Central memory CD8-positive, alpha-beta T cell (primary cell): ENCODE measurements at regions not wholly inside any gene's neighbourhood (a gene's known extent, or its start where the extent isn't known, plus 50 kb on each side); places are given as distances from the start of the nearest gene placed in this dataset.

Experiments
- ATAC-seq: fragments of 150-1000 bp; cut with Tn5 transposase; replicated peaks from 2 replicates; pipeline ENCODE4 v1.10.0; 2022; ENCODE audit warnings: mild to moderate bottlenecking, moderate FRiP score, moderate number of reproducible peaks; ENCODE audit not compliant: poor library complexity, severe bottlenecking; ENCODE audit errors: extremely low read depth
- DNase-seq, 2 donors: peaks; one replicate each; pipeline ENCODE4 v3.0.0; 2021; ENCODE audit warnings: low spot score in 2 of 2
- H3K27ac Mint-ChIP-seq: one replicate; pipeline ENCODE4 v1.8.0; 2022; ENCODE audit warnings: low read depth, mild to moderate bottlenecking, moderate library complexity, mixed read lengths
- H3K27me3 Mint-ChIP-seq: one replicate; pipeline ENCODE4 v1.8.0; 2022; ENCODE audit warnings: mixed read lengths
- H3K36me3 Mint-ChIP-seq: one replicate; pipeline ENCODE4 v1.8.0; 2022; ENCODE audit warnings: mild to moderate bottlenecking, moderate library complexity, mixed read lengths; ENCODE audit not compliant: insufficient read depth
- H3K4me1 Mint-ChIP-seq: one replicate; pipeline ENCODE4 v1.8.0; 2022; ENCODE audit warnings: mixed read lengths
- H3K4me3 Mint-ChIP-seq: one replicate; pipeline ENCODE4 v1.8.0; 2022; ENCODE audit warnings: mild to moderate bottlenecking, moderate library complexity, mixed read lengths
- H3K9me3 Mint-ChIP-seq: one replicate; pipeline ENCODE4 v1.8.0; 2022; ENCODE audit warnings: mixed read lengths

- Mint-ChIP-seq H3K27ac (no peak overlapping the region), H3K4me1 (no peaks in the 10 kb centered on the region), H3K27me3 (no peaks in the 10 kb centered on the region), H3K9me3 (no peaks in the 10 kb centered on the region), H3K36me3 (no peaks in the 10 kb centered on the region), H3K4me3 (no peak overlapping the region)
- DNase-seq (no peak), ATAC-seq (no peak)
Observed at GRCh38 chrX:14476205-14476604, 53.1 kb upstream of the GLRA2 start.

DNA sequence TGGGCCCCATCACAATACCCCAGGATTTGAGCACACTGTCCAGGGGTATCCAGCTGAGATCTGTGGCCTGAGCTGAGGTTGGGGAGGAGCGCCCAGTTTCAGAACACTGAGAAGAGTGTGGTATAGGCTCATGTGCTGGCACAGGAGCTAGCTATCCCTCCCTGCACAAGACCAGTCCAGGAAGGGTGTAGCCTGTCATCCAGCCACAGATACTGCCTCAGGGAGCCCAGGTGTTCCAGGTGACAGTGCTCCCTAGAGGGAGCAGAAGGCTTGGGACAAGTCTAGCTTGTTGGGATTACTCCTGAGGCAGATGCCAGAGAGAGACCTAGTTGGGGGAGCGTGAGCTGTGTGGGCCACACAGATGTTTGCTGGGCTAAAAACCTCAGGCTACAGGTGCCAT, 79.6 kb upstream of the GLRA2 start:
- ATAC-seq (no peak), DNase-seq (no peak)
- no peak overlapping the region for H3K4me3 Mint-ChIP-seq
- H3K4me1 Mint-ChIP-seq, result no peaks in the 10 kb centered on the region
- peaks cover 19% of the 10 kb centered on the region for H3K27me3 Mint-ChIP-seq
- H3K27ac Mint-ChIP-seq, result no peak overlapping the region
- no peaks in the 10 kb centered on the region for H3K36me3 Mint-ChIP-seq
- no peaks in the 10 kb centered on the region for H3K9me3 Mint-ChIP-seq

GRCh38 chrX:14448406-14448805, 80.9 kb upstream of the GLRA2 start:
- no peak for ATAC-seq

GRCh38 chrX:14440106-14440505, 89.2 kb upstream of the GLRA2 start:
- Mint-ChIP-seq H3K4me1 (no peaks in the 10 kb centered on the region), H3K27me3 (peaks cover 20% of the 10 kb centered on the region), H3K4me3 (no peak overlapping the region), H3K36me3 (no peaks in the 10 kb centered on the region), H3K9me3 (no peaks in the 10 kb centered on the region), H3K27ac (no peak overlapping the region)
- ATAC-seq (no peak), DNase-seq (no peak)

More at GRCh38 chrX:14448406-14448805, 80.9 kb upstream of the GLRA2 start:
- H3K27ac Mint-ChIP-seq, result no peak overlapping the region
- no peak overlapping the region for H3K4me3 Mint-ChIP-seq
- H3K9me3 Mint-ChIP-seq, result no peaks in the 10 kb centered on the region
- DNase-seq, result no peak
- peaks cover 19% of the 10 kb centered on the region for H3K27me3 Mint-ChIP-seq
- H3K4me1 Mint-ChIP-seq, result no peaks in the 10 kb centered on the region
- no peaks in the 10 kb centered on the region for H3K36me3 Mint-ChIP-seq

GRCh38 chrX:14427614-14428013, 101.7 kb upstream of the GLRA2 start:
- Mint-ChIP-seq H3K27ac (no peak overlapping the region), H3K9me3 (peaks cover 6% of the 10 kb centered on the region), H3K27me3 (no peaks in the 10 kb centered on the region), H3K36me3 (no peaks in the 10 kb centered on the region), H3K4me1 (no peaks in the 10 kb centered on the region), H3K4me3 (no peak overlapping the region)
- ATAC-seq (no peak), DNase-seq (no peak)

DNA sequence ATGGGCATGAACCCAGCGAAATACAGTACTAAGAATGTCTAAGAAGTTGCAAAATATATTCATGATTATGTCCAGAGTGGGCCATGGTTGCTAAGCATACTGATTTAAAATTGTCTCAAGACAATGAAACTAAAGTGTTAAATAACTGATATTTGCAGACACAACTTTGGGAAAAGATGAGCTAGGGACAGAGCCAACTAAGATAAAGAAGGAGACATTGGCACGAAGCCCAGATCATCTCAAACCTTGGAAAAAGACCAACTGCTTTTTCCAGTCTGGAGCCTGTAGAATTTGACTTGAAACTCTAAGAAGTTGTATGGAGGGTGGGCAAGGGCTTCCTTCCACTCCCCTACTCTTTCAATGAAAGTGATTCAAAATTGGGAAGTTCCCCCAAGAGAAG, 108.5 kb upstream of the GLRA2 start:
- Mint-ChIP-seq H3K36me3 (no peaks in the 10 kb centered on the region), H3K4me3 (no peak overlapping the region), H3K9me3 (peaks cover 6% of the 10 kb centered on the region), H3K27ac (no peak overlapping the region), H3K4me1 (no peaks in the 10 kb centered on the region), H3K27me3 (no peaks in the 10 kb centered on the region)
- no peak for ATAC-seq
- DNase-seq, result no peak

- no peak overlapping the region for H3K27ac Mint-ChIP-seq
- no peak overlapping the region for H3K4me3 Mint-ChIP-seq
- H3K36me3 Mint-ChIP-seq, result no peaks in the 10 kb centered on the region
- peaks cover 5% of the 10 kb centered on the region for H3K9me3 Mint-ChIP-seq
- H3K4me1 Mint-ChIP-seq, result no peaks in the 10 kb centered on the region
- DNase-seq, result no peak
- no peaks in the 10 kb centered on the region for H3K27me3 Mint-ChIP-seq
- ATAC-seq, result no peak
Observed at GRCh38 chrX:14412686-14413085, 116.7 kb upstream of the GLRA2 start.

GRCh38 chrX:14411326-14411725, 118.0 kb upstream of the GLRA2 start:
- H3K27ac Mint-ChIP-seq, result no peak overlapping the region

DNA sequence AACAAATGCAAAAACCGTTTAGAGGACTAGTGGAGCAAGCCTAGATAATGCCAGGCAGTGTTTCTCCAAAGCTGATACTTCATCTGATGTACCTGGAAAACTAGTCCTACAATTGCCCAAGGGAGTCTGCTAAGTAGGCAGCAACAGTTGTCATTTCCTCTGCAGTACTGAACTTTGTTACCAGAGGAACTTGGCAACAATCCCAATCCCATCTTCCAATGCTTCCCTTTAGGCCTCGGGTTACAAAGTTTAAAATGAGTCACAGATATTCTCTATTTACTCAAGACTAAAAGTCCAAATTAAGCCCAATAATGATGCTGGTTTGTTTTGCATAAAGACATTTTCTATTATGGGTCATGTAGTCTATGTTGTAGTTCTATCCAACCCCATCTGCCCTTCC, 120.0 kb upstream of the GLRA2 start:
- no peak overlapping the region for H3K27ac Mint-ChIP-seq
- no peak overlapping the region for H3K4me3 Mint-ChIP-seq
- H3K4me1 Mint-ChIP-seq, result no peaks in the 10 kb centered on the region
- DNase-seq (no peak), ATAC-seq (no peak)
- peaks cover 5% of the 10 kb centered on the region for H3K9me3 Mint-ChIP-seq
- no peaks in the 10 kb centered on the region for H3K27me3 Mint-ChIP-seq
- H3K36me3 Mint-ChIP-seq, result no peaks in the 10 kb centered on the region

More at GRCh38 chrX:14411326-14411725, 118.0 kb upstream of the GLRA2 start:
- Mint-ChIP-seq H3K27me3 (no peaks in the 10 kb centered on the region), H3K9me3 (peaks cover 5% of the 10 kb centered on the region), H3K4me1 (no peaks in the 10 kb centered on the region), H3K36me3 (no peaks in the 10 kb centered on the region), H3K4me3 (no peak overlapping the region)
- no peak for DNase-seq
- no peak for ATAC-seq

DNA sequence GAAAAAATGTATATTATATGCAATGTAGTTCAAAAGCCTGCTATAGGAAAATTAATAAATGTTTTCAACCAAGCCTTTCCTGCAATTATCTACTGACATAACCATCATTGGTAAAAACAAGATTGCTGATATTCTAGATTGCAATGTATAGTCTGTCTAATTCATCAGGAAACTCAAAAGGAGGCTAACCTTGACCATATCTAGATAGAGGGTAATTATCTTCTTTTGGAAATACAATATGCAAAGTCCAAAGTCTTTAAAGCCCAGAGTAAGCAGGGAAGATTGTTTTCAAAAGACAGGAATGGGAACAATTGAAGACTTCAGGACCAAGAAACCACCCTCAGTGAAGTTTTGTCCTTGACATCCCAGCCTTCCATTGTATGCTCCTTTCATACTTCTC, 123.1 kb upstream of the GLRA2 start:
- no peak overlapping the region for H3K4me3 Mint-ChIP-seq
- peaks cover 5% of the 10 kb centered on the region for H3K9me3 Mint-ChIP-seq
- no peak for DNase-seq
- no peaks in the 10 kb centered on the region for H3K36me3 Mint-ChIP-seq
- no peaks in the 10 kb centered on the region for H3K4me1 Mint-ChIP-seq
- no peaks in the 10 kb centered on the region for H3K27me3 Mint-ChIP-seq
- no peak for ATAC-seq
- H3K27ac Mint-ChIP-seq, result no peak overlapping the region

DNA sequence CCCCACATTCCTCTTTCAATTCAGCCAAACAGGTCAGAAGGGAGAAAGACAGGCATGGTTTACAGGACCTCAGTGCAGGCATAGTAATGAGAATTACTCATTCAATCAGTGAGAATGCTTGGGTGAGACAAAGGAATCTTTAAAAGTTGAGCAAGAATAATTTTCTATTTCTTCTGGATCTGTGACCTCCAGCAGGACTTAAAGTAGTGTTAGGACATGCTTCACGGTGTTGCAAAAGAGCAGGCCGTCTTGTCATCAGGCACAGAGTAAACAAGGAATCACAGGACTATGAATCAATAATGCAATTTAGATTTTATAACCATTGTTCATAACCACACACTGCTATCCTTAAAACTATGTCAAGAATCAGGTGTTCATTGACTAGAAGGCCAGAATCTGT, 130.6 kb upstream of the GLRA2 start:
- H3K27ac Mint-ChIP-seq, result no peak overlapping the region
- peaks cover 2% of the 10 kb centered on the region for H3K9me3 Mint-ChIP-seq
- ATAC-seq (no peak), DNase-seq (no peak)
- H3K4me3 Mint-ChIP-seq, result no peak overlapping the region
- H3K36me3 Mint-ChIP-seq, result peaks cover 3% of the 10 kb centered on the region
- no peaks in the 10 kb centered on the region for H3K4me1 Mint-ChIP-seq
- no peaks in the 10 kb centered on the region for H3K27me3 Mint-ChIP-seq

DNA sequence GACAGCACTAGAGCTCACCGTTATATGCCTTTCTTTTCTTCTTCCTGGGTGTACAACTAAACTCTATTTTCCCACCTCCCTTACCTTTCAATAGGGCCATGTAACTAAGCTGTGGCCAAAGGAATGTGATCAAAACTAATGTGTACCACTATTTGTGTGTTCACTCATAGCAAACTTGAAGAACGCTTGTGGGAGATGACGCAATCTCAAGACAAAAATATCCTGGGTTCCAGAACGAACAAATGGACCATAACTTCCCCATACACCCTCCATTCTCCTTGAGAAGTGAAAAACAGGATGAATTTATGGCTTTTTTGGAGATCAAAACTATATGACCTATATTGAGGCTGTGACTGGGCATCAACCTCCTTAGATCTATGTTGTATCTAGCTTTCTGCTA, 139.7 kb upstream of the GLRA2 start:
- Mint-ChIP-seq H3K27ac (no peak overlapping the region), H3K9me3 (peaks cover 7% of the 10 kb centered on the region), H3K27me3 (no peaks in the 10 kb centered on the region), H3K4me1 (no peaks in the 10 kb centered on the region), H3K4me3 (no peak overlapping the region), H3K36me3 (no peaks in the 10 kb centered on the region)
- no peak for DNase-seq
- no peak for ATAC-seq

GRCh38 chrX:14386981-14387380, 142.4 kb upstream of the GLRA2 start:
- Mint-ChIP-seq H3K9me3 (no peaks in the 10 kb centered on the region), H3K4me1 (no peaks in the 10 kb centered on the region), H3K4me3 (no peak overlapping the region), H3K27ac (no peak overlapping the region), H3K27me3 (no peaks in the 10 kb centered on the region), H3K36me3 (no peaks in the 10 kb centered on the region)
- DNase-seq, result no peak
- ATAC-seq, result no peak

DNA sequence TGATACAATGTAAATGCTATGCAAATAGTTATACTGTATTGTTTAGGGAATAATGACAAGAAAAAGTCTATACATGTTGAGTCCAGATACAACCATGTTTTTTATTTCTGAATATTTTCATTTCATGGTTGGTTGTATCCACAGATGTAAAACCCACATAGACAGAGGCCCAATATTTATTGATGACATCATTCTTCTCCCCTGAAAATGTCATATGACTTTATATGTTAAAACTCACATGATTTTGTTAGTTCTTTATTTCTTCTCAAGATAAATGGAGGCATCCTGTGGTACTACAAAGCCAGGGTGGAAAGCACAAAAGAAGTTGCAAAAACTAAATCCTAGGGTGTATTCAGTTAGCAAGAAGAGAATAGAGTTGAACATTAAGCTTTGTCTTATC, 149.3 kb upstream of the GLRA2 start:
- H3K4me3 Mint-ChIP-seq, result no peak overlapping the region
- no peaks in the 10 kb centered on the region for H3K36me3 Mint-ChIP-seq
- H3K9me3 Mint-ChIP-seq, result no peaks in the 10 kb centered on the region
- H3K4me1 Mint-ChIP-seq, result no peaks in the 10 kb centered on the region
- DNase-seq (no peak), ATAC-seq (no peak)
- no peaks in the 10 kb centered on the region for H3K27me3 Mint-ChIP-seq
- H3K27ac Mint-ChIP-seq, result no peak overlapping the region
